OCI-LY3 (cell line): ENCODE measurements at regions not wholly inside any gene's neighbourhood (a gene's known extent, or its start where the extent isn't known, plus 50 kb on each side); places are given as distances from the start of the nearest gene placed in this dataset.

Source experiments
- CTCF ChIP-seq: fragments of 200-600, 300-600 bp; sonication (generic); IDR thresholded peaks from 2 replicates; pipeline ENCODE4 v1.5.1; 2014; ENCODE audit warnings: antibody characterized with exemption, low read length, low read depth
- EZH2phosphoT487 ChIP-seq: fragments of 200-600 bp; shearing (Covaris generic); IDR thresholded peaks from 2 replicates; pipeline ENCODE4 v1.6.1; 2018; ENCODE audit warnings: antibody characterized with exemption, mixed run types, low read depth

GRCh38 chr1:38686927-38687255 is 172.7 kb downstream of the RRAGC start:
- TF ChIP-seq CTCF (no peak), EZH2phosphoT487 (no peak)
